ENCODE measurements at regions not wholly inside any gene's neighbourhood (a gene's known extent, or its start where the extent isn't known, plus 50 kb on each side); places are given as distances from the start of the nearest gene placed in this dataset.

GRCh38 chrX:49756692-49757091 lies 60.9 kb upstream of the PAGE1 start:
- TF ChIP-seq GATA2 (IDR thresholded peaks at IDR 0.05; ENCODE audit: low read depth, low read length): no peak
- TF ChIP-seq GATA3 (IDR thresholded peaks at IDR 0.05; ENCODE audit: low read depth, low read length): no peak

Measured in SH-SY5Y (cell line).